ENCODE measurements at regions not wholly inside any gene's neighbourhood (a gene's known extent, or its start where the extent isn't known, plus 50 kb on each side); places are given as distances from the start of the nearest gene placed in this dataset.

- H3K4me1 ChIP-seq (ENCODE audit: insufficient read depth, low read length), result peaks cover 7% of the 10 kb centered on the region
- no peak overlapping the region for H2AFZ ChIP-seq (ENCODE audit: low read depth, low read length)
- no peaks in the 10 kb centered on the region for H3K27me3 ChIP-seq (ENCODE audit: insufficient read depth, low read length, poor library complexity)
- H3K4me2 ChIP-seq (ENCODE audit: insufficient read depth, low read length), result no peak overlapping the region
- no peaks in the 10 kb centered on the region for H4K20me1 ChIP-seq (ENCODE audit: insufficient read depth, low read length)
- no peak for TF ChIP-seq CTCF (IDR thresholded peaks at IDR 0.05; ENCODE audit: borderline replicate concordance, extremely low read depth, low read length, poor library complexity, severe bottlenecking)
- no peak for TF ChIP-seq EZH2 (IDR thresholded peaks at IDR 0.05; ENCODE audit: borderline replicate concordance, low read depth, low read length, severe bottlenecking)
- no peaks in the 10 kb centered on the region for H3K79me2 ChIP-seq (ENCODE audit: insufficient read depth, low read length)
- H3K9ac ChIP-seq (ENCODE audit: low read depth, low read length), result no peak overlapping the region
- H3K4me3 ChIP-seq (ENCODE audit: low read depth in 1 of 2, low read length in 2 of 2), result no peak overlapping the region
- H3K27ac ChIP-seq (ENCODE audit: low read length), result no peak overlapping the region
- H3K36me3 ChIP-seq (ENCODE audit: insufficient read depth, low read length), result no peaks in the 10 kb centered on the region
- no peaks in the 10 kb centered on the region for H3K9me3 ChIP-seq (ENCODE audit: insufficient read depth, low read length, severe bottlenecking)
- ATAC-seq (ENCODE audit: insufficient read depth, low read depth), result no peak
- no peak for DNase-seq
Observed at GRCh38 chr9:6073731-6074130, 58.3 kb upstream of the RANBP6 start.

- Histone ChIP-seq H3K4me2 (ENCODE audit: insufficient read depth, low read length) (no peak overlapping the region), H3K9ac (ENCODE audit: low read depth, low read length) (no peak overlapping the region), H3K4me3 (ENCODE audit: low read depth in 1 of 2, low read length in 2 of 2) (no peak overlapping the region), H3K4me1 (ENCODE audit: insufficient read depth, low read length) (peaks cover 14% of the 10 kb centered on the region), H3K36me3 (ENCODE audit: insufficient read depth, low read length) (no peaks in the 10 kb centered on the region), H2AFZ (ENCODE audit: low read depth, low read length) (no peak overlapping the region), H3K9me3 (ENCODE audit: insufficient read depth, low read length, severe bottlenecking) (no peaks in the 10 kb centered on the region), H3K27ac (ENCODE audit: low read length) (no peak overlapping the region), H3K79me2 (ENCODE audit: insufficient read depth, low read length) (no peaks in the 10 kb centered on the region), H4K20me1 (ENCODE audit: insufficient read depth, low read length) (no peaks in the 10 kb centered on the region), H3K27me3 (ENCODE audit: insufficient read depth, low read length, poor library complexity) (no peaks in the 10 kb centered on the region)
- ATAC-seq (ENCODE audit: insufficient read depth, low read depth), result no peak
- TF ChIP-seq CTCF (IDR thresholded peaks at IDR 0.05; ENCODE audit: borderline replicate concordance, extremely low read depth, low read length, poor library complexity, severe bottlenecking), result no peak
- no peak for TF ChIP-seq EZH2 (IDR thresholded peaks at IDR 0.05; ENCODE audit: borderline replicate concordance, low read depth, low read length, severe bottlenecking)
- DNase-seq, result no peak
Observed at GRCh38 chr9:6072865-6073264, 57.4 kb upstream of the RANBP6 start.

GRCh38 chr9:6072453-6072852 lies 57.0 kb upstream of the RANBP6 start:
- ATAC-seq (ENCODE audit: insufficient read depth, low read depth), result no peak
- Histone ChIP-seq H3K79me2 (ENCODE audit: insufficient read depth, low read length) (no peaks in the 10 kb centered on the region), H4K20me1 (ENCODE audit: insufficient read depth, low read length) (no peaks in the 10 kb centered on the region), H3K4me2 (ENCODE audit: insufficient read depth, low read length) (no peak overlapping the region), H2AFZ (ENCODE audit: low read depth, low read length) (no peak overlapping the region), H3K9me3 (ENCODE audit: insufficient read depth, low read length, severe bottlenecking) (no peaks in the 10 kb centered on the region), H3K4me1 (ENCODE audit: insufficient read depth, low read length) (peaks cover 14% of the 10 kb centered on the region), H3K27ac (ENCODE audit: low read length) (no peak overlapping the region), H3K9ac (ENCODE audit: low read depth, low read length) (no peak overlapping the region), H3K27me3 (ENCODE audit: insufficient read depth, low read length, poor library complexity) (no peaks in the 10 kb centered on the region), H3K36me3 (ENCODE audit: insufficient read depth, low read length) (no peaks in the 10 kb centered on the region), H3K4me3 (ENCODE audit: low read depth in 1 of 2, low read length in 2 of 2) (no peak overlapping the region)
- no peak for DNase-seq
- no peak for TF ChIP-seq CTCF (IDR thresholded peaks at IDR 0.05; ENCODE audit: borderline replicate concordance, extremely low read depth, low read length, poor library complexity, severe bottlenecking)
- no peak for TF ChIP-seq EZH2 (IDR thresholded peaks at IDR 0.05; ENCODE audit: borderline replicate concordance, low read depth, low read length, severe bottlenecking)

GRCh38 chr9:6068983-6069382 lies 53.6 kb upstream of the RANBP6 start:
- Histone ChIP-seq H3K27me3 (ENCODE audit: insufficient read depth, low read length, poor library complexity) (no peaks in the 10 kb centered on the region), H3K27ac (ENCODE audit: low read length) (peak overlapping the region; percentile 70), H3K79me2 (ENCODE audit: insufficient read depth, low read length) (no peaks in the 10 kb centered on the region), H3K36me3 (ENCODE audit: insufficient read depth, low read length) (no peaks in the 10 kb centered on the region), H2AFZ (ENCODE audit: low read depth, low read length) (peak overlapping the region; percentile 85), H3K9ac (ENCODE audit: low read depth, low read length) (peak overlapping the region; percentile 38; the same call in 1 of the 2 replicates), H4K20me1 (ENCODE audit: insufficient read depth, low read length) (no peaks in the 10 kb centered on the region), H3K4me3 (ENCODE audit: low read depth in 1 of 2, low read length in 2 of 2) (peak overlapping the region in 1 of 2 experiments; percentile 24; a peak in 1 of 4 replicates), H3K4me2 (ENCODE audit: insufficient read depth, low read length) (peak overlapping the region; percentile 42), H3K9me3 (ENCODE audit: insufficient read depth, low read length, severe bottlenecking) (no peaks in the 10 kb centered on the region), H3K4me1 (ENCODE audit: insufficient read depth, low read length) (peaks cover 14% of the 10 kb centered on the region)
- DNase-seq (peak; percentile 22), ATAC-seq (ENCODE audit: insufficient read depth, low read depth) (peak; percentile 98)
- TF ChIP-seq EZH2 (IDR thresholded peaks at IDR 0.05; ENCODE audit: borderline replicate concordance, low read depth, low read length, severe bottlenecking), result no peak
